ENCODE measurements at regions not wholly inside any gene's neighbourhood (a gene's known extent, or its start where the extent isn't known, plus 50 kb on each side); places are given as distances from the start of the nearest gene placed in this dataset.

DNA sequence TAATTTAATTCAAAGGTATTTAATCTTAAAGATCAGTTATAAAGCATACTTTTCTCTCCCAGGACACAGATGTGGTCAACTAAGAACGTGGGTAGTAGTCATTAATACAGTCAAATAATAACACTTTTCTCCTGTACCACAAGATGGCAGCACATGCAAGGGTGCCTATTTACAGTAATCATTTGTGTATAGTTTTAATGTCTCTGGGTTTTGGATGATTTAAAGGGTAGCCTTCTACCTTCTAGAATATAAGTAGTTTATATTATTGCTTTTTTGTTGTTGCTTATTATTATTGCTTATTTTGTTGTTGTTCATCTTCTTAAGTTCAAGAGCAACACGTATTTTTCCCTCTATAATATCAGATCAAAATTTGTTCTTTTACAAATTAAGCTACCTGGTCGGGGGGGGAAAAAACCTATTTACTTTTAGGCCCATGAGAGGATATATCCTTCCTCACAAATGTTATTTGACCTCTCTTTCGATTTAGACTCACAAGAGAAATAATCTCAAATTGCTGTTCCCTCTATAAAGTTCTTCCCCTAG, 59.6 kb upstream of the SLC27A6 start:
- TF ChIP-seq POLR2AphosphoS5 (IDR thresholded peaks at IDR 0.05; ENCODE audit: borderline replicate concordance, low read depth, low read length) (no peak), FOXP2 (optimal IDR thresholded peaks at IDR 0.05; ENCODE audit: control extremely low read depth, extremely low read length, insufficient read depth) (no peak), EZH2 (IDR thresholded peaks at IDR 0.05) (no peak)
- no peak overlapping the region for H3K9ac ChIP-seq (ENCODE audit: insufficient read length)
- peak; percentile 34 for DNase-seq (ENCODE audit: low read depth, low spot score)
- no peaks in the 10 kb centered on the region for H3K36me3 ChIP-seq (ENCODE audit: insufficient read depth, low read length)
- H3K4me3 ChIP-seq: no peak overlapping the region
- no peak overlapping the region for H3K27ac ChIP-seq
- no peaks in the 10 kb centered on the region for H3K9me3 ChIP-seq (ENCODE audit: low read depth, low read length)

DNA sequence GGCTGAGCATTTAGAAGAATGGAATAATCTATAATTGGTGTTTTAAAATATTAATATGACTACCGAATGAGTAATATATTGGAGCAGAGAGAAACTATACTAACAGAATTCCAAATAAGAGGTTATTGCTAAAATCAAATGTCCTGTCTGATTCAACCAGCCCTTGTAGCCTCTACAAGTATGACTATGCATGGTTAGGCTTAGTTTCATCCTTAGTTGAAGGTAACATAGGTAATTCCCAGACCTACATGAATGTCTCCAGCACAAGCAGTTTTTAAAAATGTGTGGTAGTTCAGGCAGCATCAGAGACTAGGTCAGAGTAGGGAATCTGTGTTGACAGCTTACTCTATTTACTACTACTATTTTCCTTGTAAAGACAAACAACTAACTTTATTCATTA, 51.7 kb upstream of the SLC27A6 start:
- DNase-seq (ENCODE audit: low read depth, low spot score): no peak
- no peaks in the 10 kb centered on the region for H3K36me3 ChIP-seq (ENCODE audit: insufficient read depth, low read length)
- no peaks in the 10 kb centered on the region for H3K9me3 ChIP-seq (ENCODE audit: low read depth, low read length)
- H3K4me3 ChIP-seq: no peak overlapping the region
- no peak overlapping the region for H3K27ac ChIP-seq
- H3K9ac ChIP-seq (ENCODE audit: insufficient read length): no peak overlapping the region
- TF ChIP-seq EZH2 (IDR thresholded peaks at IDR 0.05) (no peak), FOXP2 (optimal IDR thresholded peaks at IDR 0.05; ENCODE audit: control extremely low read depth, extremely low read length, insufficient read depth) (no peak), POLR2AphosphoS5 (IDR thresholded peaks at IDR 0.05; ENCODE audit: borderline replicate concordance, low read depth, low read length) (no peak)

Data from SK-N-MC (cell line).